COLO829 (cell line): ENCODE measurements at regions not wholly inside any gene's neighbourhood (a gene's known extent, or its start where the extent isn't known, plus 50 kb on each side); places are given as distances from the start of the nearest gene placed in this dataset.

Experiments used
- DNase-seq: peaks from one replicate; pipeline ENCODE4 v3.0.0; 2012; ENCODE audit warnings: low spot score

- DNase-seq, result no peak
These were observed 446.0 kb downstream of the FOXO1 start for GRCh38 chr13:40220299-40220935.

GRCh38 chr13:40221131-40221459, 445.3 kb downstream of the FOXO1 start:
- DNase-seq, result no peak

GRCh38 chr13:40221460-40222201, 444.8 kb downstream of the FOXO1 start:
- no peak for DNase-seq

GRCh38 chr13:40223585-40223984, 442.9 kb downstream of the FOXO1 start:
- no peak for DNase-seq

- no peak for DNase-seq
These were observed 437.9 kb downstream of the FOXO1 start for GRCh38 chr13:40228496-40228895.

GRCh38 chr13:40228990-40229389, 437.5 kb downstream of the FOXO1 start:
- DNase-seq, result no peak

- peak; percentile 48 for DNase-seq
These were observed 435.6 kb downstream of the FOXO1 start for GRCh38 chr13:40230833-40231266.

- DNase-seq, result peak; percentile 28
These were observed 435.1 kb downstream of the FOXO1 start for GRCh38 chr13:40231311-40231710.

GRCh38 chr13:40231751-40232150, 434.7 kb downstream of the FOXO1 start:
- no peak for DNase-seq

- no peak for DNase-seq
These were observed 434.0 kb downstream of the FOXO1 start for GRCh38 chr13:40232311-40233040.

- DNase-seq, result no peak
These were observed 432.7 kb downstream of the FOXO1 start for GRCh38 chr13:40233731-40234195.

GRCh38 chr13:40235160-40235796, 431.2 kb downstream of the FOXO1 start:
- no peak for DNase-seq

GRCh38 chr13:40236566-40237168, 429.8 kb downstream of the FOXO1 start:
- no peak for DNase-seq

- DNase-seq, result no peak
These were observed 427.7 kb downstream of the FOXO1 start for GRCh38 chr13:40238761-40239160.

GRCh38 chr13:40240293-40240692, 426.1 kb downstream of the FOXO1 start:
- no peak for DNase-seq

- DNase-seq, result no peak
These were observed 425.2 kb downstream of the FOXO1 start for GRCh38 chr13:40241125-40241798.

- no peak for DNase-seq
These were observed 423.4 kb downstream of the FOXO1 start for GRCh38 chr13:40243047-40243446.

GRCh38 chr13:40243982-40244381, 422.5 kb downstream of the FOXO1 start:
- DNase-seq, result no peak

GRCh38 chr13:40245567-40245966, 420.9 kb downstream of the FOXO1 start:
- DNase-seq, result no peak

GRCh38 chr13:40247845-40248244, 418.6 kb downstream of the FOXO1 start:
- DNase-seq, result no peak

- DNase-seq, result no peak
These were observed 415.0 kb downstream of the FOXO1 start for GRCh38 chr13:40251343-40252032.
